HUES64 (cell line): ENCODE measurements at regions not wholly inside any gene's neighbourhood (a gene's known extent, or its start where the extent isn't known, plus 50 kb on each side); places are given as distances from the start of the nearest gene placed in this dataset.

ENCODE experiments used
- H3K27ac ChIP-seq: 2 replicates; pipeline ENCODE4 v1.7.0; 2013; ENCODE audit warnings: low read depth, low read length, inconsistent platforms
- H3K27me3 ChIP-seq: 2 replicates; pipeline ENCODE4 v1.6.1; 2013; ENCODE audit warnings: mild to moderate bottlenecking, low read length; ENCODE audit not compliant: insufficient read depth
- H3K36me3 ChIP-seq: 2 replicates; pipeline ENCODE4 v1.6.1; 2013; ENCODE audit warnings: mild to moderate bottlenecking, low read length; ENCODE audit not compliant: insufficient read depth
- H3K4me1 ChIP-seq: 2 replicates; pipeline ENCODE4 v1.6.1; 2013; ENCODE audit warnings: mild to moderate bottlenecking, low read length, moderate library complexity; ENCODE audit not compliant: insufficient read depth
- H3K4me3 ChIP-seq: 2 replicates; pipeline ENCODE4 v1.5.1; 2013; ENCODE audit warnings: mild to moderate bottlenecking, low read length, moderate library complexity
- H3K9ac ChIP-seq: 2 replicates; pipeline ENCODE4 v1.6.1; 2013; ENCODE audit warnings: mild to moderate bottlenecking, low read depth, low read length
- H3K9me3 ChIP-seq: 2 replicates; pipeline ENCODE4 v1.6.1; 2013; ENCODE audit warnings: low read depth, low read length; ENCODE audit not compliant: insufficient read depth
- WGBS: fragments of 150-250, 120-280 bp; methylation state at CpG from one replicate; pipeline ENCODE4 v1.1.7; 2013; ENCODE audit warnings: missing lambda C conversion rate; 5-methylcytosine and 5-hydroxymethylcytosine counted together

DNA sequence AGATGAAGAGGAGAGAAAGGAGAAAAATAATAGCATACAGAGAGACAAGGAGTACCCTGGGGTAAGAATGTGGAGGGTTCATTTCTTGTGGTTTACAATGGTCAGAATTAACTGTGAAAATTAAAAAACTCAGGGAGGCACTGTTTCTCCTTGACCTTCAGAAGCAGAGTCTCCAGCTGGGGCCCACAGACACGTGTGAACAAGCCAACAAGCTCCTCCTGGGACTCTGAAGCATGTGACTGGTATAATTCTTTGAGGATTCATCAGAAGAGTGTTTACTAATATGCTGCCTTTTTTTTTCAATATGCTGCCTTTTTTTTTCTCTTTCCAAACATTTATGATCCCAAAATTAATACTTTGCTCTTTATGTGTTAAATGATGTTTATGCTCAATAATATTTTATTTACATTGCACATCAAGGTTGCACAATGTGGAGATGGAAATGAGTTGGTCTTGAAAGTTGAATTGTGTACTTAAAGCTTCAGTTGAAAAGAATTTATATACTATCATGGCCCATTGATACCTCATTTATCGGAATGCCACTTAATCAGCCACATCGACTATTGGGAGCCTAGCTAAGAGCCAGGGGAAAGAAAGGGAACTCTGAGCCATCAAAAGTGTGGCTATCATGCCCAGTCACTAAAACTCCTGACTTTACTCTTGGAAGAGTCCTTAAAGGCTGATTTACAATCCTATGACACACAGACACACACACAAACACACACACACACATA, 134.7 kb upstream of the RHOBTB1 start:
- WGBS, result 84% methylated on average over 3 of the region's 3 CpGs
- H3K27ac ChIP-seq, result no peak overlapping the region
- no peak overlapping the region for H3K9ac ChIP-seq
- H3K9me3 ChIP-seq, result no peaks in the 10 kb centered on the region
- H3K4me1 ChIP-seq, result no peaks in the 10 kb centered on the region
- no peaks in the 10 kb centered on the region for H3K36me3 ChIP-seq
- no peaks in the 10 kb centered on the region for H3K27me3 ChIP-seq
- H3K4me3 ChIP-seq, result no peak overlapping the region

GRCh38 chr10:61076572-61077114, 132.7 kb upstream of the RHOBTB1 start:
- Histone ChIP-seq H3K9me3 (no peaks in the 10 kb centered on the region), H3K4me1 (no peaks in the 10 kb centered on the region), H3K9ac (no peak overlapping the region), H3K36me3 (no peaks in the 10 kb centered on the region), H3K27ac (no peak overlapping the region), H3K4me3 (no peak overlapping the region), H3K27me3 (no peaks in the 10 kb centered on the region)
- WGBS, result 91% methylated on average over 1 of the region's 1 CpG

- H3K27me3 ChIP-seq, result no peaks in the 10 kb centered on the region
- no peaks in the 10 kb centered on the region for H3K36me3 ChIP-seq
- H3K4me1 ChIP-seq, result no peaks in the 10 kb centered on the region
- H3K4me3 ChIP-seq, result no peak overlapping the region
- H3K27ac ChIP-seq, result no peak overlapping the region
- no peak overlapping the region for H3K9ac ChIP-seq
- WGBS, result 95% methylated on average over 1 of the region's 2 CpGs
- no peaks in the 10 kb centered on the region for H3K9me3 ChIP-seq
Measured at GRCh38 chr10:61073391-61073790, 129.4 kb upstream of the RHOBTB1 start.

DNA sequence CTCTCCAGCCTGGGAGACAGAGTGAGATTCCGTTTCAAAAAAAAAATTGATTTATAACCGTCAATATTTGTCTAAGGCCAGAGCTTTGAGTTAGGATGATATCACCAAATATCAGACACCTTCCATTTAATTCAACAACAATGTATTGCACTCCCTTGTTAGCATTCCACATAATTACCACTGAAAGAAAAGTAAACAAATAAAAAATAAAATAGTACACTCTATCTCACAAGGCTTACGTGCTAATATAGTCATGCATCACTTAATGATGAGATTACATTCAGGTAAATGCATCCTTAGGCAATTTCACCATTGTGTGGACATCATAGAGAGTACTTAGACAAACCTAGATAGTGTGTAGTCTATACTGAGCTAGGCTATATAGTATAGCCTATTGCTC, 127.6 kb upstream of the RHOBTB1 start:
- no peaks in the 10 kb centered on the region for H3K27me3 ChIP-seq
- H3K4me3 ChIP-seq, result no peak overlapping the region
- no peak overlapping the region for H3K27ac ChIP-seq
- H3K36me3 ChIP-seq, result no peaks in the 10 kb centered on the region
- H3K4me1 ChIP-seq, result no peaks in the 10 kb centered on the region
- 98% methylated on average over 3 of the region's 3 CpGs for WGBS
- H3K9me3 ChIP-seq, result no peaks in the 10 kb centered on the region
- H3K9ac ChIP-seq, result no peak overlapping the region

GRCh38 chr10:61068471-61068870, 124.5 kb upstream of the RHOBTB1 start:
- Histone ChIP-seq H3K9me3 (no peaks in the 10 kb centered on the region), H3K36me3 (no peaks in the 10 kb centered on the region), H3K4me1 (no peaks in the 10 kb centered on the region), H3K27me3 (no peaks in the 10 kb centered on the region), H3K9ac (no peak overlapping the region), H3K4me3 (no peak overlapping the region), H3K27ac (no peak overlapping the region)
- WGBS, result 89% methylated on average over 1 of the region's 1 CpG

- no peak overlapping the region for H3K27ac ChIP-seq
- no peaks in the 10 kb centered on the region for H3K27me3 ChIP-seq
- WGBS, result 87% methylated on average over 4 of the region's 4 CpGs
- H3K4me1 ChIP-seq, result no peaks in the 10 kb centered on the region
- no peak overlapping the region for H3K9ac ChIP-seq
- no peak overlapping the region for H3K4me3 ChIP-seq
- no peaks in the 10 kb centered on the region for H3K36me3 ChIP-seq
- H3K9me3 ChIP-seq, result no peaks in the 10 kb centered on the region
Measured at GRCh38 chr10:61067671-61068336, 123.8 kb upstream of the RHOBTB1 start.

- Histone ChIP-seq H3K36me3 (no peaks in the 10 kb centered on the region), H3K27me3 (no peaks in the 10 kb centered on the region), H3K27ac (no peak overlapping the region), H3K4me3 (no peak overlapping the region), H3K9me3 (no peaks in the 10 kb centered on the region), H3K4me1 (no peaks in the 10 kb centered on the region), H3K9ac (no peak overlapping the region)
- 87% methylated on average over 7 of the region's 7 CpGs for WGBS
Measured at GRCh38 chr10:61066661-61067344, 122.8 kb upstream of the RHOBTB1 start.

DNA sequence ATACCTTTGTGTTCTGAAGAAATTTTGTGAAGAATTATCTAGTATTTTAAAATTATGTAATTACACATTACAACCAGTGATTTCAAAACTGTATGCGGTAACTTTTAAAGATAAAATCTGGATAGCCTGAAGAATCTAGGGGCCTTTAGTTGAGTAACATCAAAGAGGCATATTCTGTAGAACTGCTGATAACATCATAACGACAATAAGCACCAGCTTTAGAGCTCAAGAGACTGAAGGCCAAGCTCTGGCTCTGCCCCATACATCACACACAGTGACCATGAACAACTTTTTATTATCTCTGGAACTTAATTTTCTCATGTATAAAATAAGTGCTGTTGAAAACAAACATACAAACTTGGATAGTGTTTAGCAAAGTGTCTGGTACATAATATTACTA, 121.1 kb upstream of the RHOBTB1 start:
- Histone ChIP-seq H3K4me3 (no peak overlapping the region), H3K4me1 (no peaks in the 10 kb centered on the region), H3K9me3 (no peaks in the 10 kb centered on the region), H3K27ac (no peak overlapping the region), H3K9ac (no peak overlapping the region), H3K27me3 (no peaks in the 10 kb centered on the region), H3K36me3 (no peaks in the 10 kb centered on the region)
- 92% methylated on average over 2 of the region's 2 CpGs for WGBS

- H3K4me3 ChIP-seq, result no peak overlapping the region
- no peaks in the 10 kb centered on the region for H3K36me3 ChIP-seq
- H3K9me3 ChIP-seq, result no peaks in the 10 kb centered on the region
- H3K4me1 ChIP-seq, result no peaks in the 10 kb centered on the region
- H3K27me3 ChIP-seq, result no peaks in the 10 kb centered on the region
- WGBS, result 92% methylated on average over 4 of the region's 4 CpGs
- H3K9ac ChIP-seq, result no peak overlapping the region
- no peak overlapping the region for H3K27ac ChIP-seq
Measured at GRCh38 chr10:61064356-61064755, 120.4 kb upstream of the RHOBTB1 start.

DNA sequence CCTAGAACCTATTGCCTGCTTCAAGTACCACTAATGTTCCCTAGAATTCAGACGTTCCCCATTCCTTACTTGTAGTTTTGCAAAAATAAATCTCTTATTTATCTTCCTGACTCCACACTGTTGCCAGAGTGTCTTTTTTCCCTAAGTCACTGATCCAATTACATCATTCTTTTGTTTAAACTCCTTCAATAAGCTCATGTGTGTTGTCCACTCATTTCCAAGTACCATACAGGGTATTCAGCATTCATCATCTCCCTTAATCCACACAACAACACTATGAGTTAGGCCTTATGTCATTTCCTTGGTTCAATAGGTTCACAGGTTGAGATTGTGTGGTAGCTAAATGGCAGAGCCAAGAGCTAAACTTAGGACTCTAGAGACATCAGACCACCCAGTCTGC, 119.9 kb upstream of the RHOBTB1 start:
- WGBS, result 88% methylated on average over 1 of the region's 1 CpG
- Histone ChIP-seq H3K27me3 (no peaks in the 10 kb centered on the region), H3K4me3 (no peak overlapping the region), H3K9ac (no peak overlapping the region), H3K36me3 (no peaks in the 10 kb centered on the region), H3K9me3 (no peaks in the 10 kb centered on the region), H3K4me1 (no peaks in the 10 kb centered on the region), H3K27ac (no peak overlapping the region)

- no peak overlapping the region for H3K27ac ChIP-seq
- no peaks in the 10 kb centered on the region for H3K9me3 ChIP-seq
- H3K4me1 ChIP-seq, result no peaks in the 10 kb centered on the region
- H3K4me3 ChIP-seq, result no peak overlapping the region
- H3K27me3 ChIP-seq, result no peaks in the 10 kb centered on the region
- no peaks in the 10 kb centered on the region for H3K36me3 ChIP-seq
- WGBS, result 92% methylated on average over 3 of the region's 3 CpGs
- H3K9ac ChIP-seq, result no peak overlapping the region
Measured at GRCh38 chr10:61063034-61063433, 119.0 kb upstream of the RHOBTB1 start.
